Neural cell (in vitro differentiated cells): ENCODE measurements at regions not wholly inside any gene's neighbourhood (a gene's known extent, or its start where the extent isn't known, plus 50 kb on each side); places are given as distances from the start of the nearest gene placed in this dataset.

Experiments used
- CTCF ChIP-seq: fragments of 450-650 bp; IDR thresholded peaks from 2 replicates; pipeline ENCODE4 v1.5.1; 2014; ENCODE audit warnings: antibody characterized with exemption, mild to moderate bottlenecking, moderate library complexity; ENCODE audit not compliant: poor library complexity, severe bottlenecking
- EZH2 ChIP-seq: fragments of 200-600, 300-800 bp; shearing (Covaris generic), sonication (generic); IDR thresholded peaks from 2 replicates; pipeline ENCODE4 v1.6.1; 2014; ENCODE audit warnings: antibody characterized with exemption, low read length, borderline replicate concordance, mild to moderate bottlenecking; ENCODE audit not compliant: insufficient read depth, poor library complexity, severe bottlenecking
- POLR2AphosphoS5 ChIP-seq: IDR thresholded peaks from 2 replicates; pipeline ENCODE4 v1.6.1; 2012
- REST ChIP-seq: IDR thresholded peaks from 2 replicates; pipeline ENCODE4 v1.6.1; 2012; ENCODE audit warnings: borderline replicate concordance

GRCh38 chr11:121367001-121367843 lies 74.7 kb downstream of the SC5D start:
- TF ChIP-seq POLR2AphosphoS5: no peak
- no peak for TF ChIP-seq CTCF
- TF ChIP-seq REST: no peak
- TF ChIP-seq EZH2: no peak
